ENCODE measurements at regions not wholly inside any gene's neighbourhood (a gene's known extent, or its start where the extent isn't known, plus 50 kb on each side); places are given as distances from the start of the nearest gene placed in this dataset.

DNA sequence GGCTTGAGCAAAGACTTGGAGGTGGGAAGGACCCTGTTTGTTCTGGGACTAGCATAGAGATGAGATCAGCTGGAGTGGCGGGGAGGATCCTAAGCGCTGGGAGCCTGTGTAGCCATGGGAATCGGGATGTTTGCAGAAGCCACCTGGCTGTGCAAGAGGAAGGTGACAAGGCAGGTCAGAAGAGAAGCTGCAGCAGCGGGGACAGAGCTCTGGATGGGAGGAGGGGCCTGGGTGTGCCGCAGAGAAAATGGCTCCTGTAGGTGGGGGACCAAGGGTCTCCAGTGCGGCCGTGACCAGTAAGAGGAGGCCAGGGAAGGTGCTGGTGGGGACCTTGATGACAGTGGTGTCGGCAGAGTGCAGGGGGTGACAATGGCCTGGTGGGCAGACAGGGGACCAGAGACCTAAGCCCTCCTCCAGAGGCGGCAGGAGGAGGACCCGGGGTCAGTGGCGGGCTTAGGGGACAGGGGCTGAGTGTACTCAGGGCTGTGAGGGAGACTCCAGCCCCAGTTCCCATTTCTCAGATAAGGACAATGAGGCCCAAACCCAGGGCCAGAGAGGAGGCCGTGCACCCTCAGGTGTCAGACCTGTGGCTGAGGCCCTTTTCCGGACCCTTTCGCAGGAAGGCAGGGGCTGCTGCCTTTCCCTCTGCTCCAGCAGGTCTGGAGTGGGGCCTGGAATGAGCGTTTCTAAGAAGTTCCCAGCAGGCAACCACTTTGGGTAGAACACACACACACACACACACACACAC is 206.6 kb upstream of the RTL1 start:
- TF ChIP-seq, protein P1, sequence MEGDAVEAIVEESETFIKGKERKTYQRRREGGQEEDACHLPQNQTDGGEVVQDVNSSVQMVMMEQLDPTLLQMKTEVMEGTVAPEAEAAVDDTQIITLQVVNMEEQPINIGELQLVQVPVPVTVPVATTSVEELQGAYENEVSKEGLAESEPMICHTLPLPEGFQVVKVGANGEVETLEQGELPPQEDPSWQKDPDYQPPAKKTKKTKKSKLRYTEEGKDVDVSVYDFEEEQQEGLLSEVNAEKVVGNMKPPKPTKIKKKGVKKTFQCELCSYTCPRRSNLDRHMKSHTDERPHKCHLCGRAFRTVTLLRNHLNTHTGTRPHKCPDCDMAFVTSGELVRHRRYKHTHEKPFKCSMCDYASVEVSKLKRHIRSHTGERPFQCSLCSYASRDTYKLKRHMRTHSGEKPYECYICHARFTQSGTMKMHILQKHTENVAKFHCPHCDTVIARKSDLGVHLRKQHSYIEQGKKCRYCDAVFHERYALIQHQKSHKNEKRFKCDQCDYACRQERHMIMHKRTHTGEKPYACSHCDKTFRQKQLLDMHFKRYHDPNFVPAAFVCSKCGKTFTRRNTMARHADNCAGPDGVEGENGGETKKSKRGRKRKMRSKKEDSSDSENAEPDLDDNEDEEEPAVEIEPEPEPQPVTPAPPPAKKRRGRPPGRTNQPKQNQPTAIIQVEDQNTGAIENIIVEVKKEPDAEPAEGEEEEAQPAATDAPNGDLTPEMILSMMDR (IDR thresholded peaks at IDR 0.05) = no peak
- no peak for TF ChIP-seq ZFX (IDR thresholded peaks at IDR 0.05; ENCODE audit: borderline replicate concordance)

Measured in 22Rv1 (cell line).